Activated CD8-positive, alpha-beta T cell treated with anti-CD3 and anti-CD28 coated beads for 36 hours (primary cell): ENCODE measurements at regions not wholly inside any gene's neighbourhood (a gene's known extent, or its start where the extent isn't known, plus 50 kb on each side); places are given as distances from the start of the nearest gene placed in this dataset.

Experiments used
- ATAC-seq: fragments of 200-7000 bp; cut with Tn5 transposase; one replicate; pipeline ENCODE4 v1.10.0; 2021; ENCODE audit warnings: mild to moderate bottlenecking, moderate library complexity
- CTCF ChIA-PET: fragments of 350-600 bp; sonication (Branson Sonifier 250); formaldehyde crosslinking; loops from one replicate; lab custom pipeline; 2021; ENCODE audit warnings: antibody characterized with exemption; lab: Charles Lee
- POLR2A ChIA-PET: fragments of 350-600 bp; sonication (Branson Sonifier 250); formaldehyde crosslinking; loops from one replicate; lab custom pipeline; 2021; ENCODE audit warnings: antibody characterized with exemption; lab: Charles Lee
- DNase-seq: peaks from one replicate; pipeline ENCODE4 v3.0.0-alpha.2; 2020
- H3K27ac Mint-ChIP-seq: one replicate; pipeline ENCODE4 v1.8.0; 2021; ENCODE audit warnings: mild to moderate bottlenecking, mixed read lengths
- H3K27me3 Mint-ChIP-seq: one replicate; pipeline ENCODE4 v1.8.0; 2021; ENCODE audit warnings: mixed read lengths
- H3K36me3 Mint-ChIP-seq: one replicate; pipeline ENCODE4 v1.8.0; 2021; ENCODE audit warnings: low read depth, mixed read lengths
- H3K4me1 Mint-ChIP-seq: one replicate; pipeline ENCODE4 v1.8.0; 2021; ENCODE audit warnings: low read depth, mixed read lengths
- H3K4me3 Mint-ChIP-seq: one replicate; pipeline ENCODE4 v1.8.0; 2021; ENCODE audit warnings: mild to moderate bottlenecking, moderate library complexity, mixed read lengths
- H3K9me3 Mint-ChIP-seq: one replicate; pipeline ENCODE4 v1.8.0; 2021; ENCODE audit warnings: mixed read lengths
- intact Hi-C: fragments of 100-400 bp; cut with micrococcal nuclease; formaldehyde crosslinking; loops from one replicate; pipeline ENCODE4 v1.10.0; 2022
- TF ChIP-seq, protein P1 (sequence below): fragments of 200-600 bp; IDR thresholded peaks from one replicate; pipeline ENCODE4 v1.8.0; 2022; ENCODE audit warnings: antibody characterized with exemption, mild to moderate bottlenecking

DNA sequence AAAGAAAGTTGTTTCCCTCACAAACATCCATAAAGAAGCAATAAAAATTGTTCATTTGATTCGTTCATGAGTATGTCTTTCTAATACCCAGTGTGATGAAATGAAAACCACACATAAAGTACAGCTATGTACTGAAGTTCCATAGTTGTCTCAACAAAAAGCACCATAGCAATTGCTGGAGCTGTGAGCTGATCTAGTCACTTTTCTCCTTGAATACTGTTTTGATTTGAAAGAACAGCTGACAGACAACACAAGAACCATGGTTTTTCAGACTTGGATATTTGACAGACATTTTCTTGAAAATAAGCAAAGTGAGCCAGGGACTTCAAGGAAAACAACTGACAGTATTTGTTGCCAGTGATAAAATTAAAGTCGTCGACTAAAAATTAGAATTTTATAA lies 237.1 kb upstream of the PLD5 start:
- POLR2A ChIA-PET: no interaction called here
- intact Hi-C loops: no loop called here
- no peaks in the 10 kb centered on the region for H3K4me1 Mint-ChIP-seq

GRCh38 chr1:242754926-242755325 lies 230.4 kb upstream of the PLD5 start:
- no peaks in the 10 kb centered on the region for H3K9me3 Mint-ChIP-seq
- ATAC-seq: no peak
- no peak overlapping the region for H3K27ac Mint-ChIP-seq

More for the DNA sequence above, 237.1 kb upstream of the PLD5 start:
- Mint-ChIP-seq H3K36me3 (no peaks in the 10 kb centered on the region), H3K27ac (no peak overlapping the region), H3K4me3 (no peak overlapping the region), H3K27me3 (no peaks in the 10 kb centered on the region), H3K9me3 (peaks cover 1% of the 10 kb centered on the region)
- TF ChIP-seq, protein P1, sequence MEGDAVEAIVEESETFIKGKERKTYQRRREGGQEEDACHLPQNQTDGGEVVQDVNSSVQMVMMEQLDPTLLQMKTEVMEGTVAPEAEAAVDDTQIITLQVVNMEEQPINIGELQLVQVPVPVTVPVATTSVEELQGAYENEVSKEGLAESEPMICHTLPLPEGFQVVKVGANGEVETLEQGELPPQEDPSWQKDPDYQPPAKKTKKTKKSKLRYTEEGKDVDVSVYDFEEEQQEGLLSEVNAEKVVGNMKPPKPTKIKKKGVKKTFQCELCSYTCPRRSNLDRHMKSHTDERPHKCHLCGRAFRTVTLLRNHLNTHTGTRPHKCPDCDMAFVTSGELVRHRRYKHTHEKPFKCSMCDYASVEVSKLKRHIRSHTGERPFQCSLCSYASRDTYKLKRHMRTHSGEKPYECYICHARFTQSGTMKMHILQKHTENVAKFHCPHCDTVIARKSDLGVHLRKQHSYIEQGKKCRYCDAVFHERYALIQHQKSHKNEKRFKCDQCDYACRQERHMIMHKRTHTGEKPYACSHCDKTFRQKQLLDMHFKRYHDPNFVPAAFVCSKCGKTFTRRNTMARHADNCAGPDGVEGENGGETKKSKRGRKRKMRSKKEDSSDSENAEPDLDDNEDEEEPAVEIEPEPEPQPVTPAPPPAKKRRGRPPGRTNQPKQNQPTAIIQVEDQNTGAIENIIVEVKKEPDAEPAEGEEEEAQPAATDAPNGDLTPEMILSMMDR: no peak
- DNase-seq (no peak), ATAC-seq (no peak)
- CTCF ChIA-PET: no interaction called here

GRCh38 chr1:242754125-242754524 lies 229.6 kb upstream of the PLD5 start:
- H3K36me3 Mint-ChIP-seq: no peaks in the 10 kb centered on the region
- ChIA-PET CTCF (no interaction called here), POLR2A (no interaction called here)
- no peak overlapping the region for H3K27ac Mint-ChIP-seq
- no peaks in the 10 kb centered on the region for H3K27me3 Mint-ChIP-seq
- no peak for DNase-seq
- no peak for ATAC-seq
- intact Hi-C loops: no loop called here
- H3K4me1 Mint-ChIP-seq: no peaks in the 10 kb centered on the region
- TF ChIP-seq, protein P1: no peak
- H3K4me3 Mint-ChIP-seq: no peak overlapping the region
- H3K9me3 Mint-ChIP-seq: no peaks in the 10 kb centered on the region

More at GRCh38 chr1:242754926-242755325, 230.4 kb upstream of the PLD5 start:
- DNase-seq: no peak
- intact Hi-C loops: no loop called here
- ChIA-PET CTCF (no interaction called here), POLR2A (no interaction called here)
- Mint-ChIP-seq H3K36me3 (no peaks in the 10 kb centered on the region), H3K27me3 (no peaks in the 10 kb centered on the region), H3K4me1 (no peaks in the 10 kb centered on the region), H3K4me3 (no peak overlapping the region)
- TF ChIP-seq, protein P1: no peak

DNA sequence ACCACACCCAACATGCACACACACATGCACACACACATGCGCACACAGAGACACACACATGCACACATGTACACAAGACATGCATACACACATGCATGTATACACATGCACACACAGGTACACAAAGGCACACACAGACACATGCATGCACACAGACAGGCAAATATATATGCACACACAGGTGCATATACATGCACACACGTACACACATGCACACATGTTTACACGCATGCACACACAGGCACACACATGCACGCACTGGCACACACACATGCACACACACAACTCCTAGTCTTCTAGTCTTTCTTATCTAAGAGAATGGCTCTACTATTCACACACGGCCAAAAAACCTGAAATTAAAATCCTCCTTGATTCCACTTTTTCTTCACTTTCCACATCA lies 222.7 kb upstream of the PLD5 start:
- intact Hi-C loops: no loop called here
- H3K4me3 Mint-ChIP-seq: no peak overlapping the region
- TF ChIP-seq, protein P1: no peak
- no peaks in the 10 kb centered on the region for H3K27me3 Mint-ChIP-seq
- no peak overlapping the region for H3K27ac Mint-ChIP-seq
- no peaks in the 10 kb centered on the region for H3K9me3 Mint-ChIP-seq
- no peaks in the 10 kb centered on the region for H3K36me3 Mint-ChIP-seq
- CTCF ChIA-PET: no interaction called here
- POLR2A ChIA-PET: no interaction called here
- ATAC-seq (no peak), DNase-seq (no peak)
- H3K4me1 Mint-ChIP-seq: no peaks in the 10 kb centered on the region

- H3K9me3 Mint-ChIP-seq: peaks cover 6% of the 10 kb centered on the region
- no peak overlapping the region for H3K27ac Mint-ChIP-seq
- H3K36me3 Mint-ChIP-seq: no peaks in the 10 kb centered on the region
- intact Hi-C loops: no loop called here
- POLR2A ChIA-PET: no interaction called here
- TF ChIP-seq, protein P1: no peak
- no peaks in the 10 kb centered on the region for H3K4me1 Mint-ChIP-seq
- no peak for DNase-seq
- H3K27me3 Mint-ChIP-seq: no peaks in the 10 kb centered on the region
- no peak overlapping the region for H3K4me3 Mint-ChIP-seq
- no peak for ATAC-seq
- CTCF ChIA-PET: no interaction called here
These were observed 220.6 kb upstream of the PLD5 start for GRCh38 chr1:242745079-242745478.
